ENCODE measurements at regions not wholly inside any gene's neighbourhood (a gene's known extent, or its start where the extent isn't known, plus 50 kb on each side); places are given as distances from the start of the nearest gene placed in this dataset.
A peak's percentile ranks its signal among the peaks of the same experiment; 100 is the strongest.

DNA sequence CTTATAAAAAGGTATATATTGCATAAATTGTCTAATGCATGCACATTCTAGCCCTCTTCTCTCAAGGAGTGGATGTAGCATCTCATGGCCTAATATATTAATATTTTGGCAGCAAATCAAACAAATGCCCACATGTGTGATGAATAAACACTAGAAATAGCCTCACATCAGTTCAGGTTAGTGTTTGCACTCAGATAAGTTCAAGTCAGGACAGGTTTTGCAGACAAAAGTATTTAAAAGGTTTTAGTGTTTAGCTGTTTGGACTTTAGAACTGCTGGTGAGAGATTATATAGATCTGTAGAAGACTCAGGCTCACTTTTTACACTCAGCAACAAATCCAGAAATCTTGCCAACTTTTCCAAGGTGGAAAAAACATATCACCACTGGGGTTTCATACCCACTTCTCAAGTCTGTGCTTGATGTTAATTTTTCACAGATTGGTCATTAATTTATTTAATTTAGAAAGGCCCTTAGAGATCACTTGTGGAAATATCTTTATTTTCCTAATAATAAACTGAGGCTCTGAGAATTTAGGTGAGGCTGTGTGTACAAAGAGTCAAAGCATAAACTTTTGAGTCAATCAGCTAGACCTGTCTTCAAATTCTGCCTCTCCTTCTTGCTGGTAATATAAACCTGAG, 362.6 kb downstream of the GASK1B start:
- H3K4me1 Mint-ChIP-seq (ENCODE audit: low read depth, unreplicated experiment) = peaks cover 5% of the 10 kb centered on the region
- peaks cover 2% of the 10 kb centered on the region for H3K9me3 Mint-ChIP-seq (ENCODE audit: unreplicated experiment)
- no peak for DNase-seq
- TF ChIP-seq, protein P1, sequence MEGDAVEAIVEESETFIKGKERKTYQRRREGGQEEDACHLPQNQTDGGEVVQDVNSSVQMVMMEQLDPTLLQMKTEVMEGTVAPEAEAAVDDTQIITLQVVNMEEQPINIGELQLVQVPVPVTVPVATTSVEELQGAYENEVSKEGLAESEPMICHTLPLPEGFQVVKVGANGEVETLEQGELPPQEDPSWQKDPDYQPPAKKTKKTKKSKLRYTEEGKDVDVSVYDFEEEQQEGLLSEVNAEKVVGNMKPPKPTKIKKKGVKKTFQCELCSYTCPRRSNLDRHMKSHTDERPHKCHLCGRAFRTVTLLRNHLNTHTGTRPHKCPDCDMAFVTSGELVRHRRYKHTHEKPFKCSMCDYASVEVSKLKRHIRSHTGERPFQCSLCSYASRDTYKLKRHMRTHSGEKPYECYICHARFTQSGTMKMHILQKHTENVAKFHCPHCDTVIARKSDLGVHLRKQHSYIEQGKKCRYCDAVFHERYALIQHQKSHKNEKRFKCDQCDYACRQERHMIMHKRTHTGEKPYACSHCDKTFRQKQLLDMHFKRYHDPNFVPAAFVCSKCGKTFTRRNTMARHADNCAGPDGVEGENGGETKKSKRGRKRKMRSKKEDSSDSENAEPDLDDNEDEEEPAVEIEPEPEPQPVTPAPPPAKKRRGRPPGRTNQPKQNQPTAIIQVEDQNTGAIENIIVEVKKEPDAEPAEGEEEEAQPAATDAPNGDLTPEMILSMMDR (IDR thresholded peaks at IDR 0.05; ENCODE audit: partially characterized antibody, unreplicated experiment) = no peak
- H3K27me3 Mint-ChIP-seq (ENCODE audit: unreplicated experiment) = no peaks in the 10 kb centered on the region
- H3K36me3 Mint-ChIP-seq (ENCODE audit: unreplicated experiment) = peaks cover 13% of the 10 kb centered on the region
- no peak overlapping the region for H3K4me3 Mint-ChIP-seq (ENCODE audit: unreplicated experiment)
- no peak overlapping the region for H3K27ac Mint-ChIP-seq (ENCODE audit: unreplicated experiment)

DNA sequence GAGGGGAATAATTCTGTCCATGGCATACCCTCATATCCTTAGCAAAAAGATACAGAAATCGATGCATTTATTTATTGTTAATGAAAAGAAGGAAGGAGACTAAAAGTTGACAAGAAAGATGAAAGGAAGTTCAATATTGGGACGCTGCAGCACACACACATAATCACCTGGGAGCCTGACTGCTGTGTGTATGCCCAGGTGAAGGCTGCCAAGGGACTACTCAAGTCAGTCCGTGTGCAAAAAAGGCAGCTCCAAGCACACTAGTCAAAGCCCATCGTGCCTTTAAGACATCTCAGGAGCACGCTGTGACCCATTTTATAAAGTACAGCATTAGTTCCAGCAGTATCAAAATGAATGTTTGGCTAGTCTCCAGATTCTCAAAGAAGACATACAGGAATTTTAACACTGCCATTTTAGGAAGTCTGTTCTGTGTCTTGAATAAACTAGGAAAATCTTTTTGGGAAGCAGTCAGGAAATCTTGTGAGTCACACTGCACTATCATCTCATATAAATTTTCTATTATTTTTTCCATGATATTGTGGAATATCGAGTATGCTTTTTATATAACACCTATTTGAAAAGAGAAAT, 363.9 kb downstream of the GASK1B start:
- H3K4me1 Mint-ChIP-seq (ENCODE audit: low read depth, unreplicated experiment) = peaks cover 11% of the 10 kb centered on the region
- H3K27ac Mint-ChIP-seq (ENCODE audit: unreplicated experiment) = no peak overlapping the region
- H3K27me3 Mint-ChIP-seq (ENCODE audit: unreplicated experiment) = no peaks in the 10 kb centered on the region
- H3K4me3 Mint-ChIP-seq (ENCODE audit: unreplicated experiment) = no peak overlapping the region
- TF ChIP-seq, protein P1 (IDR thresholded peaks at IDR 0.05; ENCODE audit: partially characterized antibody, unreplicated experiment) = no peak
- no peak for DNase-seq
- peaks cover 13% of the 10 kb centered on the region for H3K36me3 Mint-ChIP-seq (ENCODE audit: unreplicated experiment)
- peaks cover 2% of the 10 kb centered on the region for H3K9me3 Mint-ChIP-seq (ENCODE audit: unreplicated experiment)

DNA sequence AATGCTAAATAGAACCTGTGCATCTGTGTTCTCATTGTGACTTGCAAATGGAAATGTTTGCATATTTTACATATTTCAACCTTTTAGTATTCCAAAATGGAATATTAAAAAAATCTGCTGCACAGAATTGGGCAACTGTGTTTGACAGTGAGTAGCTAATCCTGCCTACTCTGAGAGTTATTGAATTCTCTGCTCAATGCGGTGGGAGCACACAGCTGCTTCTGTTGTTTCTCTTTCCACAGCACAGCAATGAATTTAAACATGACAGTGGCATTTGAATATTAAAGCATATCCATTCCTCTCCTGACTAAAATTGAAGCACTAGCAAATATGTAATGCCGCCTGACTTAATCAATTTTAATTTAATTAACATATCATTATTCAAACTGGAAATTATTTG, 366.6 kb downstream of the GASK1B start:
- no peaks in the 10 kb centered on the region for H3K36me3 Mint-ChIP-seq (ENCODE audit: unreplicated experiment)
- TF ChIP-seq, protein P1 (IDR thresholded peaks at IDR 0.05; ENCODE audit: partially characterized antibody, unreplicated experiment) = no peak
- H3K4me1 Mint-ChIP-seq (ENCODE audit: low read depth, unreplicated experiment) = peaks cover 14% of the 10 kb centered on the region
- no peaks in the 10 kb centered on the region for H3K9me3 Mint-ChIP-seq (ENCODE audit: unreplicated experiment)
- no peaks in the 10 kb centered on the region for H3K27me3 Mint-ChIP-seq (ENCODE audit: unreplicated experiment)
- DNase-seq = no peak
- H3K4me3 Mint-ChIP-seq (ENCODE audit: unreplicated experiment) = no peak overlapping the region
- H3K27ac Mint-ChIP-seq (ENCODE audit: unreplicated experiment) = no peak overlapping the region

DNA sequence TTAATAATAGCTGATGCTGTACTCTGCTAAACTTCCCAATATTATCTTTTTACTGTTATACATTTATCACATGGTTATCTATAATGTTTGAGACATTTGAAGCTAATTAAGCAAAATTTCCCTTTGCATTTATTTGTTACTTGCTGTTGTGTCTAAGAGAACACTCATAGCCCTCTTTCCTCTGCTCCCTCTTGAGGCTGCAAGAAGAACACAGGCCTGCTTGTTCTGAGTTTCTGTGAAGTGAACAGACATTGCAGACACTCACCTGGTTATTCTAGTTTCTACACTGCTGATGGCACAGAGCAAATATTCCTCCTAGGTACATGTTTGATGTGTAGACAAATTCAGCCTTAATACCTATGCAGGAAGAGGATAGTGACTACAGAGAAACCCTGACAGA, 367.8 kb downstream of the GASK1B start:
- Mint-ChIP-seq H3K36me3 (ENCODE audit: unreplicated experiment) (no peaks in the 10 kb centered on the region), H3K27ac (ENCODE audit: unreplicated experiment) (no peak overlapping the region), H3K4me1 (ENCODE audit: low read depth, unreplicated experiment) (peaks cover 14% of the 10 kb centered on the region), H3K27me3 (ENCODE audit: unreplicated experiment) (no peaks in the 10 kb centered on the region), H3K9me3 (ENCODE audit: unreplicated experiment) (no peaks in the 10 kb centered on the region), H3K4me3 (ENCODE audit: unreplicated experiment) (no peak overlapping the region)
- TF ChIP-seq, protein P1 (IDR thresholded peaks at IDR 0.05; ENCODE audit: partially characterized antibody, unreplicated experiment) = peak; percentile 30
- no peak for DNase-seq

DNA sequence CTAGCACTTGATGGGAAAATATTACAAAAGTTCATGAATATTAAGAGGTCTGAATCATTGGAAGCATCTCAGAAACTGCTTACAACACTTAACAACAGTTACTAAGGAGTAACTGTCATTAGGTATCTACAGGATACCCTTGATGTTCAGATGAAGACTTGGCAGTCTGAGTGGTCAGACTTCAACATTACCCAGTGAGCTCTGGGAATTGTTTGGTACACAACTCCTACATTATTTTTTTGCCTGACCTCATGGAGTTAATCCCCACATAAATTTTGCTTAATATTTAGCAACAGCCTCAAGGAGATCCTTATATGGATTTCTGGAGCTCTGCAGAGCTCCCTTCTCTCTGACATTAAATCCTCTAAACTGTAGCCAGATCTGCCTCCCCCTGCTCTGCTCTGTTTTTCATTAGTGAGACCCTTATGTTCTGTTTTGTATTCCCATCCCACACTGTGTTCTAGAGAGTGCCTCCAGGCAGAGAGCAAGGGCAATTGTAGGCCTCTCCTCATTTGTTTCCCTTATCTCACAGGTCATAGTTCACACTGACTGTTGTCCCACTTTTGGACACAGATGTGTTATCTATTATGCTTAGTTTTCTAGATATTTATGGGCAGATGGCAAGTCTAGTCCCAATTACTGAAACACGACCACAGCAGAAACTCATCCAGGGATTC, 368.8 kb downstream of the GASK1B start:
- no peak for DNase-seq
- Mint-ChIP-seq H3K27ac (ENCODE audit: unreplicated experiment) (peak overlapping the region; percentile 79), H3K9me3 (ENCODE audit: unreplicated experiment) (no peaks in the 10 kb centered on the region), H3K4me3 (ENCODE audit: unreplicated experiment) (no peak overlapping the region), H3K36me3 (ENCODE audit: unreplicated experiment) (no peaks in the 10 kb centered on the region), H3K27me3 (ENCODE audit: unreplicated experiment) (no peaks in the 10 kb centered on the region), H3K4me1 (ENCODE audit: low read depth, unreplicated experiment) (peaks cover 14% of the 10 kb centered on the region)
- TF ChIP-seq, protein P1 (IDR thresholded peaks at IDR 0.05; ENCODE audit: partially characterized antibody, unreplicated experiment) = no peak

Measured in glutamatergic neuron (in vitro differentiated cells).